GM23248 (cell line): ENCODE measurements at regions not wholly inside any gene's neighbourhood (a gene's known extent, or its start where the extent isn't known, plus 50 kb on each side); places are given as distances from the start of the nearest gene placed in this dataset.

Source experiments
- EZH2 ChIP-seq: fragments of 200-600 bp; sonication (generic); IDR thresholded peaks from 2 replicates; pipeline ENCODE4 v1.6.1; 2018; ENCODE audit warnings: antibody characterized with exemption, mild to moderate bottlenecking; ENCODE audit not compliant: insufficient read depth, poor library complexity, severe bottlenecking
- EZH2phosphoT487 ChIP-seq: fragments of 200-600 bp; sonication (generic); IDR thresholded peaks from 2 replicates; pipeline ENCODE4 v1.6.1; 2018; ENCODE audit warnings: antibody characterized with exemption, moderate library complexity, mild to moderate bottlenecking, low read depth; ENCODE audit not compliant: insufficient read depth

GRCh38 chr6:51554029-51554428 lies 533.4 kb downstream of the PKHD1 start:
- TF ChIP-seq EZH2 (no peak), EZH2phosphoT487 (no peak)
